Heart left ventricle (tissue), 16 donors: ENCODE measurements at regions not wholly inside any gene's neighbourhood (a gene's known extent, or its start where the extent isn't known, plus 50 kb on each side); places are given as distances from the start of the nearest gene placed in this dataset.
A peak's percentile ranks its signal among the peaks of the same experiment; 100 is the strongest.
"Not testable (repeated sequence)": the region's sequence is repeated elsewhere in the genome, so short reads cannot be mapped to it uniquely, and the experiment has no call there.

ENCODE experiments used
- ATAC-seq, 4 donors: fragments of 200-7000 bp; cut with Tn5 transposase; one replicate each; pipeline ENCODE4 v1.9.1; 2020 to 2022; ENCODE audit warnings: moderate library complexity in 4 of 4, mild to moderate bottlenecking in 3 of 4, moderate number of reproducible peaks in 1 of 4
- DNase-seq, 5 donors: peaks; one replicate each; pipeline ENCODE4 v3.0.0-alpha.2; 2020
- H3K27ac ChIP-seq, 12 donors: fragments of 200-600 bp; sonication (generic) in 4 of 12; one replicate each; pipeline versions ENCODE4 v1.5.0 to v1.8.0; 2016 to 2022; ENCODE audit warnings: mild to moderate bottlenecking in 2 of 12
- H3K27me3 ChIP-seq, 9 donors: fragments of 200-600 bp; sonication (generic) in 2 of 9; one replicate each; pipeline versions ENCODE4 v1.5.1 to v1.8.0; 2016 to 2022; ENCODE audit warnings: mild to moderate bottlenecking in 3 of 9
- H3K36me3 ChIP-seq, 9 donors: fragments of 200-600 bp; sonication (generic) in 2 of 9; one replicate each; pipeline versions ENCODE4 v1.5.0 to v1.8.0; 2018 to 2022; ENCODE audit warnings: mild to moderate bottlenecking in 2 of 9
- H3K4me1 ChIP-seq, 12 donors: fragments of 200-600 bp; sonication (generic) in 4 of 12; one replicate each; pipeline versions ENCODE4 v1.5.0 to v1.8.0; 2016 to 2022; ENCODE audit warnings: mild to moderate bottlenecking in 3 of 12
- H3K4me3 ChIP-seq, 12 donors: fragments of 200-600 bp; sonication (generic) in 4 of 12; one replicate each; pipeline versions ENCODE4 v1.5.0 to v1.8.0; 2017 to 2022; ENCODE audit warnings: mild to moderate bottlenecking in 9 of 12, moderate library complexity in 4 of 12
- H3K9me3 ChIP-seq, 12 donors: fragments of 200-600 bp; sonication (generic) in 4 of 12; one replicate each; pipeline versions ENCODE4 v1.5.0 to v1.8.0; 2016 to 2022; ENCODE audit warnings: mild to moderate bottlenecking in 1 of 12
- POLR2A ChIP-seq, 2 donors: fragments of 450-650 bp; IDR thresholded peaks; one replicate each; pipeline ENCODE4 v1.6.1; 2017; ENCODE audit warnings: antibody characterized with exemption in 2 of 2, mild to moderate bottlenecking in 2 of 2, moderate library complexity in 2 of 2
- WGBS, 4 donors: extraction: QIAGEN DNeasy Blood & Tissue Kit in 2 of 4; methylation state at CpG; one replicate each; pipeline versions ENCODE4 v1.1.5 to v1.1.7; 2013 to 2018; 5-methylcytosine and 5-hydroxymethylcytosine counted together
- intact Hi-C, 10 donors: fragments of 100-400 bp; cut with DNase I; formaldehyde crosslinking; loops; one replicate each; pipeline versions ENCODE4 v1.11.1 to v1.14.2; 2022
- TF ChIP-seq, protein P1 (sequence below), 12 donors: fragments of 200-600 bp; sonication (generic) in 4 of 12; IDR thresholded peaks; one replicate each; pipeline versions ENCODE4 v1.5.0 to v1.8.0; 2018 to 2022; ENCODE audit warnings: antibody characterized with exemption in 12 of 12, mild to moderate bottlenecking in 5 of 12
- donor health status: ischemic (EF 13 %, LVEDD 7.1; RV severe dilation, severe dysfunction).
- donor health status: healthy with polysubstance abuse.
- donor health status: DM: no; HTN: yes; CAD: no.
- donor health status: DM: no; HTN: no; CAD: no.
- donor health status: ischemic (EF 25% LVEDD 6.9; RV normal size, moderate dysfunction).
- donor health status: ischemic (EF 25% LVEDD 5.7; RV mildly dilated, moderate dysfunction).
- donor health status: healthy.
- donor health status: DM: yes; HTN: yes; CAD: no.
- donor health status: ischemic (EF 35%, LVEDD 5.7; RV mildly dilated, moderate dysfunction).
- donor health status: nonischemic (EF 11% LVEDD 7.7; RV severe dilation, severe dysfunction).
- donor health status: DM: yes; HTN: yes; CAD: no.
- donor health status: PGD.
- donor health status: ischemic (EF 29% LVEDD 5.4; RV normal size, mild dysfunction).
- donor health status: nonischemic (EF 23%, LVEDD 6.1; RV moderate dilation, normal function).

DNA sequence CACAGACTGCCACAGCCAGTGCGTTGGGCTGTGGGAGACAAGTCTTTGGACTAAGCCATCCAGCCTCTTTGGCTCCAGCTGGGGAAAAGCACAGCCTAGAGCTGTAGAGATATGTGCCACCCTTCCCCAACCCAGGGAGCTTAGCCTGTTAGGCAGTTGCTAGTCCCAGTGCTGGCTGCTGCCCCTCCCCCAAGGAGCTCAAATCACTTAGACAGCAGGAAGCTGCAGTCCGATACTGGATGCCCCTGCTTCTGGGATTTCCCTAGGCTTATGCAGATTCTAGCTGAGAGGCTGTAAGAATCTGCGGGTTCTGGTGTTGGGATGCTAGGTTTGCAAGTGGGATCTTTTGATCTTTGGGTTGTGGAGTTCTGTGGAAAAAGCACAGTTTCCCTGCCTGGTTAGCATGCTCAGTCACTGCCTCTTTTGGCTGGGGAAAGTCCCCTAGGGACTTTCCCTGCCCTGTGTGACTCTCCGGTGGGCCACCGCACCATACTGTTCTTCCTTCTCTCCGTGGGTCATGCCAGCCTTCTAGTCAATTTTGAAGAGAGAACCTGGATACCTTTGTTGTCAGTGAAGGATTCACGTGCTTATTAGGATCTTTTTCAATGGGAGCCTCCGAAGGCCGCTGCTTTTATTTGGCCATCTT lies 792.0 kb downstream of the KCNA4 start:
- TF ChIP-seq, protein P1, sequence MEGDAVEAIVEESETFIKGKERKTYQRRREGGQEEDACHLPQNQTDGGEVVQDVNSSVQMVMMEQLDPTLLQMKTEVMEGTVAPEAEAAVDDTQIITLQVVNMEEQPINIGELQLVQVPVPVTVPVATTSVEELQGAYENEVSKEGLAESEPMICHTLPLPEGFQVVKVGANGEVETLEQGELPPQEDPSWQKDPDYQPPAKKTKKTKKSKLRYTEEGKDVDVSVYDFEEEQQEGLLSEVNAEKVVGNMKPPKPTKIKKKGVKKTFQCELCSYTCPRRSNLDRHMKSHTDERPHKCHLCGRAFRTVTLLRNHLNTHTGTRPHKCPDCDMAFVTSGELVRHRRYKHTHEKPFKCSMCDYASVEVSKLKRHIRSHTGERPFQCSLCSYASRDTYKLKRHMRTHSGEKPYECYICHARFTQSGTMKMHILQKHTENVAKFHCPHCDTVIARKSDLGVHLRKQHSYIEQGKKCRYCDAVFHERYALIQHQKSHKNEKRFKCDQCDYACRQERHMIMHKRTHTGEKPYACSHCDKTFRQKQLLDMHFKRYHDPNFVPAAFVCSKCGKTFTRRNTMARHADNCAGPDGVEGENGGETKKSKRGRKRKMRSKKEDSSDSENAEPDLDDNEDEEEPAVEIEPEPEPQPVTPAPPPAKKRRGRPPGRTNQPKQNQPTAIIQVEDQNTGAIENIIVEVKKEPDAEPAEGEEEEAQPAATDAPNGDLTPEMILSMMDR (IDR thresholded peaks at IDR 0.05), result no peak
- TF ChIP-seq POLR2A (IDR thresholded peaks at IDR 0.05), result no peak
- ATAC-seq, result no peak
- Histone ChIP-seq H3K27ac (no peak overlapping the region), H3K9me3 (peaks cover 0 to 22% (median 6%) of the 10 kb centered on the region in 12 donors), H3K27me3 (no peaks in the 10 kb centered on the region), H3K4me1 (no peaks in the 10 kb centered on the region), H3K4me3 (no peak overlapping the region), H3K36me3 (no peaks in the 10 kb centered on the region)
- peak in 1 of 5 donors; percentile 40 for DNase-seq
- intact Hi-C loops, result no loop called here
- 61 to 72% (median 67%) methylated on average over 9 of the region's 9 CpGs for WGBS, 4 donors

DNA sequence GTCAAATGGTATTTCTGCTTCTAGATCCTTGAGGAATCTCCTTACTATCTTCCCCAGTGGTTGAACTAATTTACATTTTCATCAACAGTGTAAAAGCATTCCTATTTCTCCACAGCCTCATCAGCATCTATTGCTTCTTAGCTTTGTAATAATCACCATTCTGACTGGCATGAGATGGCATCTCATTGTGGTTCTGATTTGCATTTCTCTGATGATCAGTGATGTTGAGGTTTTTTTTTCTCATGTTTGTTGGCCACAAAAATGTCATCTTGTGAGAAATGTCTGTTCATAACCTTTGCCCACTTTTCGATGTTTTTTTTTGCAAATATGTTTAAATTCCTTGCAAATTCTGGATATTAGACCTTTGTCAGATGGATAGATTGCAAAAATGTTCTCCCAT lies 797.3 kb downstream of the KCNA4 start:
- DNase-seq, H3K36me3 ChIP-seq, intact Hi-C loops, H3K4me1 ChIP-seq, H3K27ac ChIP-seq, H3K4me3 ChIP-seq, H3K27me3 ChIP-seq, ATAC-seq: not testable (repeated sequence)
- 0 to 96% (median 69%) methylated on average over 1 of the region's 1 CpG for WGBS, 4 donors
- peaks cover 0 to 37% (median 9%) of the 10 kb centered on the region in 12 donors for H3K9me3 ChIP-seq

DNA sequence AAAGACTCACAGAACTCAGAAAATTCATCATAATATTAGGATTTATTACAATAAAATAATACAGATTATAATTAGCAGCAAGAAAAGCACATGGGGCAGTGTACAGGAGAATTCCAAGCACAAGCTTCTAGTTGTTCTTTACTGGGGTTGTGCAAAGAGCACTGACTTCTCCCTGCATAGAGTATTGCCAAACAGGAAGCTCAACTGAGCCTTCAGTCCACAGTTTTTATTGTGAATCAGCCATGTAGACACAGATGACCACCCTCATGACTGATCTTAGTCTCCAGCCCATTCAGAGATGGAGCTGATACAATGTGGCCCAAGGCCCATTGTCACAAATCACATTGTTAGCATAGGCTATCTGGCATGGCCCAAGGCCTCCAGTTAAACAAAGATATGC lies 798.9 kb downstream of the KCNA4 start:
- Histone ChIP-seq H3K4me3 (no peak overlapping the region), H3K36me3 (no peaks in the 10 kb centered on the region), H3K4me1 (no peaks in the 10 kb centered on the region), H3K27me3 (no peaks in the 10 kb centered on the region), H3K9me3 (peaks cover 0 to 31% (median 9%) of the 10 kb centered on the region in 12 donors), H3K27ac (no peak overlapping the region)
- DNase-seq, result no peak
- intact Hi-C loops, result no loop called here
- TF ChIP-seq, protein P1 (IDR thresholded peaks at IDR 0.05), result no peak
- TF ChIP-seq POLR2A (IDR thresholded peaks at IDR 0.05), result no peak
- no peak for ATAC-seq

DNA sequence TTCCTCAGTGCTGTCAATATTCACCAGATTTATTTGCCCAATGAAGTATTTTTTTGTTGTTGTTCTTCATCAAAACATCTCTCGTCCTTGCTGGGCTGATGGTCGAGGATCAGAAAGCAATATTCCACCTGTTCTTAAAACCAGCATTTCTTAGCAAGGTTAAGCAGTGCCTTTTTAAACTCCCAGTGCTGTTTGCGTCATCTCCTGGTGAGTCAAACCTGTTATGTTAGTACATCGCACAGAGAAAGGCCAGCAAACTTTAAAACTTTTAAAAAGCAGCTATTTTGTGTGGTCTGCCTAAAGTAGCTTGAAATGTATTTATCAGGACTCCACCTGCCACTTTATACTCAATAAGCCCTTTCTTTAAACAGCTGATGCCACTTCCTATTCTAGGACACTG lies 802.0 kb downstream of the KCNA4 start:
- Histone ChIP-seq H3K36me3 (no peaks in the 10 kb centered on the region), H3K27ac (no peak overlapping the region), H3K9me3 (peaks cover 0 to 15% (median 3%) of the 10 kb centered on the region in 12 donors), H3K27me3 (no peaks in the 10 kb centered on the region), H3K4me1 (no peaks in the 10 kb centered on the region), H3K4me3 (no peak overlapping the region)
- intact Hi-C loops, result no loop called here
- WGBS, 4 donors, result 58 to 68% (median 65%) methylated on average over 4 of the region's 4 CpGs
- DNase-seq (no peak), ATAC-seq (no peak)
- TF ChIP-seq POLR2A (IDR thresholded peaks at IDR 0.05), result no peak
- TF ChIP-seq, protein P1 (IDR thresholded peaks at IDR 0.05), result no peak

DNA sequence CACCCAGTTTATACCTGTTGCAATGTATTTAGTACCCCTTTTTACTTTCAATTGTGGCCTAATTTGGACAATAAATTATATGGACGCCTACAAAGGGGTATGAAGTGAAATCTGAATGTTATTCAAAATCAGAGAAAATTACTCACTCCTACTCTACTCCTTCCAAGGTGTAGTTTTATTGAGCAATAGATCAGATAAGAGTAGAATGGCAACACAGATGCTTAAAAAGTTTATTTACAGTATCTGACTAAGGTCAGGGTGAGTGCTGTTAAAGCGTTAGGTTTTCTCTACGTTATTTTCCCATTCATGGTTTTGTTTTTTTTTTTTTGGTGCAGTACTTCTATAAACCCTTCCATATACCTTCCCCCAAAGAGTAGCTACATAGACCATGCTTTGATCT lies 805.6 kb downstream of the KCNA4 start:
- no peak overlapping the region for H3K4me3 ChIP-seq
- intact Hi-C loops, result no loop called here
- no peak for ATAC-seq
- no peak for DNase-seq
- H3K27ac ChIP-seq, result no peak overlapping the region
- H3K4me1 ChIP-seq, result no peaks in the 10 kb centered on the region
- WGBS, 4 donors, result 63 to 77% (median 75%) methylated on average over 3 of the region's 3 CpGs
- H3K9me3 ChIP-seq, result no peaks in the 10 kb centered on the region
- H3K27me3 ChIP-seq, result no peaks in the 10 kb centered on the region
- no peaks in the 10 kb centered on the region for H3K36me3 ChIP-seq
- TF ChIP-seq, protein P1 (IDR thresholded peaks at IDR 0.05), result no peak
- TF ChIP-seq POLR2A (IDR thresholded peaks at IDR 0.05), result no peak
